ENCODE measurements at regions not wholly inside any gene's neighbourhood (a gene's known extent, or its start where the extent isn't known, plus 50 kb on each side); places are given as distances from the start of the nearest gene placed in this dataset.

GRCh38 chr6:166774770-166775169, 147.7 kb upstream of the RPS6KA2 start:
- TF ChIP-seq CTCF (IDR thresholded peaks at IDR 0.05) (no peak), POLR2A (IDR thresholded peaks at IDR 0.05) (no peak), EP300 (IDR thresholded peaks at IDR 0.05) (no peak)
